HG02763 (cell line): ENCODE measurements at regions not wholly inside any gene's neighbourhood (a gene's known extent, or its start where the extent isn't known, plus 50 kb on each side); places are given as distances from the start of the nearest gene placed in this dataset.
"Not testable (repeated sequence)": the region's sequence is repeated elsewhere in the genome, so short reads cannot be mapped to it uniquely, and the experiment has no call there.

ENCODE experiments used
- ATAC-seq: cut with Tn5 transposase; IDR thresholded peaks from one replicate; pipeline ENCODE4 v1.9.1; 2021; ENCODE audit warnings: mild to moderate bottlenecking, moderate library complexity; ENCODE audit not compliant: unreplicated experiment

GRCh38 chr14:57150449-57150848 lies 118.3 kb downstream of the EXOC5 start:
- no peak for ATAC-seq

DNA sequence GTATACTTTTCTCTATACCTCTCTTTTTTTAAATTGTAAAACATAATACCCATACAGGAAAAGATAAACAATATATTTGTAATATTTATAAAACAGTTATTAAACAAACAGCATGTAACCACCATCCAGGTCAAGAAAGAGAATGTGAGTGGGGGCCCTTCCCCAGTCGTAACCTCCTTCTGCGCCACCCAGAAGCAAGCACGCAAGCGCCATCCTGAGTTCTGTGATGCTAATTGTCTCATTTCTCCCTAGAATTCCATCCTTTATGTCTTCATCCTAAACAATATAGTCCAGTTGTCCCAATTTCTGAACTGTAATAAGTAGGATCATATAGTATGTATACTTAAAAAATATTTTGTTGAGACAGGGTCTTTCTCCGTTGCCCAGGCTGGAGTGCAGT lies 129.5 kb downstream of the EXOC5 start:
- ATAC-seq = no peak

DNA sequence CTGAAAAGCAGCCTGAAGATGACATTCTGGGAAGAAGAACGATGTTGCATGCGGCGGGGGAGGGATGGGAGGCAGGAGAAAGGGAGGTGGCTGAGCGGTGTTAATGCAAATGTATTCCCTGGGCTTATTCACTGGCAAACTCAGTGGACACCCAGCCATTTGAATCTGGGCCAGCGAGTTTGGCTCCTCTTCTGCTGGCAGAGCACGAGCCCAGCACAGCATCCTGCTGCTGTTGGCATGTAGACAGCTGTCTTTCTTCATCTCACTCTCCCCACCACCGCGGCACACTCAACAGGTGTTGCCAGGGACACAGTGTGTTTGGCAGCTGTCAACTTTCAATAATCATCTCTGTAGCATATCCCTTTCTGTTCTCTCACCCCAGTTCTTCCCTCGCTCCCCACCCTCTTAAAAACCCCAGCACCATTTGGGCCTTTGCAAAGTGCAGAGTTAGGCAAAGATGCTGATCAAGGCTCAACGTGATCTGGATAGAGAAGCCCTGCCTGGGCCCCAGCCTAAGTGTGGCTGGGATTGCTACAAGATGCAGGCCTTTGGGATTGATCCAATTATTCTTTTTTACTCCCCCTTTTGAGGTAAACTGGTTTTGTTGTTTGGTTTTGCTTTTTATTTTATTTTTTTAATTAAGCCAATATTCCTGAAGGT lies 131.9 kb downstream of the EXOC5 start:
- ATAC-seq = no peak

GRCh38 chr14:57127809-57128208 lies 140.9 kb downstream of the EXOC5 start:
- not testable (repeated sequence) for ATAC-seq

- no peak for ATAC-seq
Measured at GRCh38 chr14:57122129-57122528, 146.6 kb downstream of the EXOC5 start.

DNA sequence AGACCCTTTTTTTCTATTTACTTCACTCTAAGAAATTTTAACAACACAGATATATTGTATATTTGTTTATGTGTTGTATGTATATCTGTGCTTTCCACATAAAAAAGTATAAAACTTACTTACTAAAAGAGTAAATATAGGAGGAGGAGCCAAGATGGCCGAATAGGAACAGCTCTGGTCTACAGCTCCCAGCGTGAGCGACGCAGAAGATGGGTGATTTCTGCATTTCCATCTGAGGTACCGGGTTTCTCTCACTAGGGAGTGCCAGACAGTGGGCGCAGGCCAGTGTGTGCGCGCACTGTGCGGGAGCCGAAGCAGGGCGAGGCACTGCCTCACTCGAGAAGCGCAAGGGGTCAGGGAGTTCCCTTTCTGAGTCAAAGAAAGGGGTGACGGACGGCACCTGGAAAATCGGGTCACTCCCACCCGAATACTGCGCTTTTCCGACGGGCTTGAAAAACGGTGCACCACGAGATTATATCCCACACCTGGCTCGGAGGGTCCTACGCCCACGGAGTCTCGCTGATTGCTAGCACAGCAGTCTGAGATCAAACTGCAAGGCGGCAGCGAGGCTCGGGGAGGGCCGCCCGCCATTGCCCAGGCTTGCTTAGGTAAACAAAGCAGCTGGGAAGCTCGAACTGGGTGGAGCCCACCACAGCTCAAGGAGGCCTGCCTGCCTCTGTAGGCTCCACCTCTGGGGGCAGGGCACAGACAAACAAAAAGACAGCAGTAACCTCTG lies 156.5 kb downstream of the EXOC5 start:
- ATAC-seq = not testable (repeated sequence)

DNA sequence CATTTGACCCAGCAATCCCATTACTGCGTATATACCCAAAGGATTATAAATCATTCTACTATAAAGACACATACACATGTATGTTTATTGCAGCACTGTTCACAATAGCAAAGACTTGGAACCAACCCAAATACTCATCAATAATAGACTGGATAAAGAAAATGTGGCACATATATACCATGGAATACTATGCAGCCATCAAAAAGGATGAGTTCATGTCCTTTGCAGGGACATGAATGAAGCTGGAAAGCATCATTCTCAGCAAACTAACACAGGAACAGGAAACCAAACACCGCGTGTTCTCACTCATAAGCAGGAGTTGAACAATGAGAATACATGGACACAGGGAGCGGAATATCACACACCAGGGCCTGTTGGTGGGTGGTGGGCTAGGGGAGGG lies 158.3 kb downstream of the EXOC5 start:
- not testable (repeated sequence) for ATAC-seq

- ATAC-seq = no peak
Measured at GRCh38 chr14:57091030-57091608, 177.6 kb downstream of the EXOC5 start.

DNA sequence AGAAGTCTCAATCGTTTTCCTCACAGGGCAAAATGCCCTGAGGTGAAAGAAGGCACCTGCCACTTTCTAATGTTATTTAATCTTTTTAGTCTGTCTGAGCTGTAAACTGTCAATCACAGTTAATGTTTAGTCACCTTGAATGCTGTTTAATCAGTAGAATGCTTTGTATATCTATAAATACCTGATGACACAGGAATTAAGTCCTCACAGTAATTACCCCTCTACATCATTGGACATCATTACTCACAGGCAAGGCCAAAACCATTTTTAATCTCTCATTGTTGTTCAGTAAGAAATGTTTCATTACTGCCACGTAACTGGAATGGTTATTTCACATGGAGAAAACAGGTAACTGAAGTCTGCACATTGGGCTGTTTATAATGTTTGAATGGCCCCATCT lies 178.8 kb downstream of the EXOC5 start:
- no peak for ATAC-seq

DNA sequence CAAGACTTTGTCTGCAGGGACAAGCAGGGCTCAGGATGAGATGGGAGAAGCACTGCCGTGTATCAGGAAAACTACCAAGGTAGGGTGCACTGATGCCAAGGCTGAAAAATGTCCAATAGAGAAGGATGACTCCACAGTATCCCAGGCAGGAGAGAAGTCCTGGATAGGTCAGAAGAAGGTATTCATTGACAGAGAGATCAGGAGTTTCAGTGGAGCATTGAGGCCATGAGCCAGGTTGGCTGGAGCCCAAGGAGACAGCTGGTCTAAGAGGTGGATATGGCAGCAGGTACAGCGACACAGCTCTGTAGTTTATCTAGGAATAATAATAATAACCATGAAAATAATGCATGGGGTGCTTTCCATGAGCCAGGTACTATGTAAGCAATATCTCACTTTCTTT lies 180.9 kb downstream of the EXOC5 start:
- no peak for ATAC-seq

DNA sequence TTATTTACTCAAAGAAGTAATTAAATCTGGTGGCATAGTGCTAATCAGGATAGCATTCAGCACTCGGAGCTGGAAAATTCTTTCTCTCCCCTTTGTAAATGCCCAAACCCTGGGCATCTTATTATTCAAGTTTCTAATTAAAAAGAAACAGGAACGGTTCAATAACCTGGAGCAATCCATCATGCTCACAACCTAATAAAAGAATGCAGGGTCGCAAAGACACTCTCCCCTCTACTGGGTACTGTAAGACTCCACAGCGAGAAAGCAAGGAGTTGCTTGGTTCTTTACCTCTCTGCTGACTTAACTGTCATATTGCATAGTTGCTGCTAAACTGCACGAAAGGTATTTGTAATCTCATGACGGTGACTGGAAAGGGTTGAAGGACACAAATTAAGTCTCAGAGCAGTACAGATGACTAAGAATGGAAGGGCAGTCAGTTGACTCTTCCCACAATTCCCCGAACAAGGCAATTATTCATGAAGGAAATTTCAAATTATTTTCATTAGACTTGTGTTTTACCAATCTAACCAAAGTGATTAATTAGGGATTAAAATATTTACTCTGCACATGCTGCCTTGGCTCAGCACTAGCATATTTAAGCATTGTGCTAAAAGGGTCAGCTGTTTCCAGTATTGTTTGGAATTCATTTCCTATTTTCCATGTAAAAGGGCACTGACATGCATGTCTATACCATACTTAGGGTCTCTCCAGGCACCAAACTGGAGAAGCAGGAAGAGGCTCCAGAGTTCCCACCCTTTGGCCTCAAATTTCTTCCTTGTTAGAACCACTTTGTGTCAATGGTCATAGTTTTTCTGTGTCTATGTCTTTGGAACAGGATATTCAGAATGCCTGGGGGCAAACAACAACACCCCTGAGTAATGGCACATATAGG lies 182.2 kb downstream of the EXOC5 start:
- ATAC-seq = no peak

- ATAC-seq = no peak
Measured at GRCh38 chr14:57085801-57086200, 182.9 kb downstream of the EXOC5 start.

- no peak for ATAC-seq
Measured at GRCh38 chr14:57085043-57085442, 183.7 kb downstream of the EXOC5 start.

DNA sequence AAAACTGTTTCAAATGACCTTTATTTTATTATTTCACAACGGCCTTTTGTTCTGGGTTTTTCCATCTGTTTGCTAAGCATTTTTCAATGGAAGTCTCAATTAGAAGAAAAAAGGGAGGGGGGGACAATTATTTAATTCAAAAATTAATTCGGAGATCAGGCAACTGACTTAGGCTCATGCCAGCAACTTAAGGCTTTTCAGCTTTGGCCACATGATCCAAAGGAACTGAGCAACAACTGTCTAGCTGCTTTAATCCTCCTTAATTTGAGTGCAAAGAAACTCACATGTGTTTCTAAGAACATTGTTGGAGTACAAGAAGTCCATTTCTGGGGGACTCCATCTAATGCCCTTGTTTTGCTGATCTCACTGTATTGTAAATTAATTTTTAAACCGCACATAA lies 188.0 kb downstream of the EXOC5 start:
- ATAC-seq = no peak

- no peak for ATAC-seq
Measured at GRCh38 chr14:57078054-57078453, 190.7 kb downstream of the EXOC5 start.

GRCh38 chr14:57073986-57074385 lies 194.7 kb downstream of the EXOC5 start:
- ATAC-seq = no peak

DNA sequence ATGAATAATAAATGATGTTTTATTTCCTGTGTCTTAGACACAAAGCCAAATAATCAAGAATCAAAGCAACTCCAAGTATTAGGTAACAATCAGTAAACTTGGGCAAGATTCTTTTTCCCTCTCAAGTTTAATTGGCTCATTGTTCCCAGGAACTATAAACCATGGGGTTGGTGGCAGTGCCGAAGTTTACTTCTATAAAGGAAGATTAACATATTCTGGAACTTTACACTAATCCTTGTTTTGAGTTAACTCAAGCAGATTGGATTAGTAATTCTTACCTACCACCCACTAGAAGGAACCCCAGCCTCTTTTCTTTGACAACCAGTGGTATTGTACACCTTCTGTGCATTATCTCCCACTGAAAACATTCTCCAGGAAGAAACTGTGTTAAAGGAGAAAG lies 197.1 kb downstream of the EXOC5 start:
- no peak for ATAC-seq

DNA sequence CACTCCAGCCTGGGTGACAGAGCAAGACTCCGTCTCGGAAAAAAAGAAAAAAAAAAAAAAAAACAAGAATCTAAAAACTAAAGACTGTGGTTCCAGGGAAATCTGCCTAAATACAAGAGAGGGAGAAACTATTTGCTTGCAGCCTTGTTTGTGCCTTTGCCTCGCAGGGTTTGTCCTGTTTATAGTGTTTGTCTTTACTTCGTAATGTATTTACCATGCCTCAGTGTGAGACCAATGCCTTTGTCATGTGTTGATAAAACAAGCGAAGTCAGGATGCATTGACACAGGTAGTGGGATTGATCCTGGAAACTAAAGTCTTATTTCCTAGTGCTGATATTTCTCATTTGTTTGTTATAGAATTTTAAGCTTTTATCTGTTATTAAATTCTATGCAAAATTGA lies 199.0 kb downstream of the EXOC5 start:
- ATAC-seq = no peak

DNA sequence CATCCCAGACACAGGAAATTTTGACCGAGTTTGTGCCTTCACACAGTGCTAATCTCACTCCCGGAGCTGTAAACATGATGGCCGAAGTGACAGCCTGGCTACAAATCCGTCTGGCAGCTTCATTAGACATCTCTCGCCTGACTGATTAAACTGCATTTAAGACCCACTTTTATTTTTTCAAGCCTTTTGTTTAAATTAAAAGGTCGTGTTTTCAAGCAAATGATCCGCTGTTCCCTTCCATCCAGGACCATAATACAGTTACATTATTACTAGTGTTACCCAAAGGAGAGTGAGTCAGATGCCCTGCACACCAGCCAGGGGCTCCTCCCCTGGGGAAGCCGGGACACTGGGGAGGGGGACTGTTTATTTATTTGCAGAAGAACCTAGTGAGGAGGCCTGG lies 200.2 kb downstream of the EXOC5 start:
- no peak for ATAC-seq

GRCh38 chr14:57066887-57067513 lies 201.7 kb downstream of the EXOC5 start:
- no peak for ATAC-seq

DNA sequence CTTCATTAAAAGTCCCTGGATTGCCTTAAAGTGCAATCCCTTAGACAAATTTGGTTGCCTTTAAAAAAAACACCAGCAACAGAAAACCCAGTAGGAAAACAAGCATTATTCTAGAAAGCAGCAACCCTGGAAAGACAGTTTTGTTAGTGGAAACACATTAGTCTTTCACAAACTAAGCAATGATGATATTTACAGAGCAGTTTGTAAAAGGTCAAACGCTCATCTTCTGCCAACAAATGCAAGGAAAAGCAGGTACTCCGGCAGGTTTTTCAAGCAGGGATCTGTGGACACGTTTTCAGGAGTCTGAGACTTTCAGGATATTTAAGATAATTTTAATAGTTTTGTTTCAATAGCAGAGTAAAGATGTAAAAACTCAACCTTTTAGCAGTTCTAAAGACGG lies 202.2 kb downstream of the EXOC5 start:
- ATAC-seq = no peak
